ENCODE measurements at regions not wholly inside any gene's neighbourhood (a gene's known extent, or its start where the extent isn't known, plus 50 kb on each side); places are given as distances from the start of the nearest gene placed in this dataset.

- DNase-seq: peak; percentile 1
Observed at GRCh38 chr3:79910337-79910736, 142.5 kb upstream of the ROBO1 start.

DNA sequence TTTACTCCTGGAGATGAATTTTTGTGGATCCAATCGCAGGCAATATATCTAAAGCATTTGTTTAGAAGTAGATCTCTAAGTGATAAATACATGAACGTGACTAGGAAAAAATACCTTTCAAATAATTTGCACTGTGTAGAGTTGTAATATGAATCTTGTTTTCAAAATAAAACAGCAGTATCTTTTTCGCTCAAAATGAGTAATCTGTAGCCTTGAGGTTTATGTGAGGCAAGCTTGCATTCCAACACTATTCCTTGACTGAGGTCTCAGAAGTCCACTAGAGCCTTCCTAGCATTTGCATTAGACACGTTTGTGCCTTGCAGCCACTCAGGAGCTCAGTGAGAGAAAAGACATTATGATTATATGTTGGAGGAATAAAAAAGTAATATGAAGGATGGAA, 138.3 kb upstream of the ROBO1 start:
- DNase-seq: no peak

DNA sequence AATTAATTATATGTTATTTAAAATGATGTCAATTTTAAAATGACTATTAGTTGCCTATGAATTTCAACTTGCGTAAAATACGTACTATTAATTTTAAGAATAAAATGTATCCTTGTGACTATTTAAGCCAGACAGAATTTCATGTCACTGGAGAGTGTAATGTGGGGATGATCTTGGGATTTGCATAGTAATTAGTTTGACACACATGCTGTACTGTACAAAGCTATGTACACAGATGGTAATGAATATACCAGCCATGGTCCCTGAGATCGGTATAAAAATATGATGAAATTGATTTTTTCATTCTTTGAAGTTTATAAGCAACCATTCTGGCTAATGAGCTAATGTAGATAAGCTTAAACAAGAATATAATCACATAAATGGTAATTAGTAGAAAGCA, 134.4 kb upstream of the ROBO1 start:
- no peak for DNase-seq

- DNase-seq: no peak
Observed at GRCh38 chr3:79898907-79899306, 131.1 kb upstream of the ROBO1 start.

GRCh38 chr3:79896086-79896485, 128.3 kb upstream of the ROBO1 start:
- DNase-seq: no peak

DNA sequence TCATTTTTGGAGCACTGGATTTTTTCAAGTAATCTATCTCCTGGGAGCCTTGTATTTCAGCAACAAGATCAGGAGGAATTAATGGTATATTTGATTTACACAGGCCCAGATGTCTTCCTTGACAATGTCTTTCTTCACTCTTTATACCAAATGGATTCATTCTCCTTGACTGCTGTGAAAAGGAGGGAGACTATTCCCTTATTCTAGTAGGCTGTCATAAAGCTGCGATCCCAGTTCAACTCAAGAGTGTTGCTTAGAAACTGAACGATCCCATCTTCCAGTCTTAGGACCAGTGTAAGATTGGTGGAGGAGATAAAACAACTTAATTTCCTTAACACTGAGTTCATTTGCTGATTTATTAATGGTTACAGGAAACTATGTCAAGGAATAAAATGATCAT, 119.4 kb upstream of the ROBO1 start:
- DNase-seq: no peak

DNA sequence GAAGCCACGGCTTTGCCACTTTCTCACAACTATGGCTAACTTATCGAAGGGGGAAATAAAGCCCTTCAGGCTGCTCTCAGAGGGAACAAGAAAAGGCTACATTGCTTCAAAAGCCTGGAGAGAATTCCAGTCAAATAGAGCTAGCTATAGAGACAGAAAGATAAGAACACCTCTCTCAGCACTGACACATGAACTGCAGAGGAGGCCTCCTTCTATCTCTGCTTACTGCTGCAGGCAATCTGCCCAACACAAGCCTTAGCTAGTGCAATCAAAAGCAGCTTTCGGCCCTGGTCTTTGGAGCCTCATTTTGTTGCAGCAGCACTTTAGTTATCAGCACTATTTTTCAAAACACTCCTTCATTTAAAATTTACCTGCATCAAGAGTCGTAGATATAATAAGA, 118.4 kb upstream of the ROBO1 start:
- no peak for DNase-seq

GRCh38 chr3:79885407-79885806, 117.6 kb upstream of the ROBO1 start:
- DNase-seq: peak; percentile 23

DNA sequence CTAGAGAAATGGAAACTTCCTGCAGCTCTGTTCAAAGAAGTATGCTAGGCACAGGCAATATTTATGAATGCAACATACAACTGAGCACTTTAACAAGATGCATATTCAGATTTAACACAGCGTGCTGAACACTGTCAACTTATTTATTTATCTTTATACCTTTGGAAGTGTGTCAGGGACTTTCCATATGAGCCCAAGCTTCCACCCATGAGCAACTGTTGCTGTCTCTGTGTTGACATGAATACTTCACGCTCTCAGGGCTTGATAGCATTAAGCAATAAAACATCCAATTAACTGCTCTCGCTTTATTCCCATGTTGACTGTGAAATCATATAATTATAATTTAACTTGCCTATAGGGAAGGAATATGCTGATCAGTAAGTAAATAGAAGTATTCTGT, 116.6 kb upstream of the ROBO1 start:
- DNase-seq: peak; percentile 19

- no peak for DNase-seq
Observed at GRCh38 chr3:79881431-79881830, 113.6 kb upstream of the ROBO1 start.

DNA sequence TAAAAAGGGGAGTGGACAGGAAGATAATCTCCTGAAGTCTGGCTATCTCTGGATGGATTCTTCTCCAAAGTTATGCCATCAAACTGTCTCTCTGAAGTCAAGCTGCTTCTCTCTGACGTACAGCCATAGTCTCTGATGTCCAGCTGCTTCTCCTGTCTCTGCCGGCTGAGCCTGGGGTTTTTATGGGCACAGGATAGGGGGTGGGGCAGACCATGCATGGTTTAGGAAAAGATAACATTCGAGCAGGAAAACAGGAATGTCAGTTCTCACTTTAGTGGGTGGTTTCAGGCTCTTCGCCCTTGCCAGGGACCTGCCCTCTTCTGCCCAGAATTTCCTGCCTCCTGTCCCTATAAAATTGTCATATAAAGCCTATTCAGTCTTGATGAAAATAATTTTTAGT, 110.9 kb upstream of the ROBO1 start:
- no peak for DNase-seq

GRCh38 chr3:79874646-79875045, 106.8 kb upstream of the ROBO1 start:
- no peak for DNase-seq

GRCh38 chr3:79872483-79872882, 104.7 kb upstream of the ROBO1 start:
- DNase-seq: no peak

DNA sequence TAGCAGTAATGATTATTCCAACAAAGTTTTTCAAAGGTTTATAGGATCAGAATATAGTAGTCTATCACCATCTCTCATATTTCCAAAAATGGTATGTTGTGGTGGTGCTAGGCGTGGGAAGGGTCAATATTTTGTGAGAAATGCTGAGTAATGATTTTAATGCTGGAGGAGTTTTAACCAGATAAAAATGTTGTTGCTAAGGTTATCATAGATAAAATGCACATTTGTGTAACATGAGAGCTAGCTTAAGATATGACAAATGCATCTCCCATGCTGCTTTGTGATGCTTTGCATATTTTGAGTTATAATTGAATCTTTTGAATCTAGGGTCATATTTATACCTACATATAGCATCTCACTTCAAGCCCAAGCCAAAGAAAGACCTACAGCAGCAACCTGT, 103.9 kb upstream of the ROBO1 start:
- no peak for DNase-seq

GRCh38 chr3:79870313-79870620, 102.5 kb upstream of the ROBO1 start:
- no peak for DNase-seq

- no peak for DNase-seq
Observed at GRCh38 chr3:79869461-79870312, 101.9 kb upstream of the ROBO1 start.

DNA sequence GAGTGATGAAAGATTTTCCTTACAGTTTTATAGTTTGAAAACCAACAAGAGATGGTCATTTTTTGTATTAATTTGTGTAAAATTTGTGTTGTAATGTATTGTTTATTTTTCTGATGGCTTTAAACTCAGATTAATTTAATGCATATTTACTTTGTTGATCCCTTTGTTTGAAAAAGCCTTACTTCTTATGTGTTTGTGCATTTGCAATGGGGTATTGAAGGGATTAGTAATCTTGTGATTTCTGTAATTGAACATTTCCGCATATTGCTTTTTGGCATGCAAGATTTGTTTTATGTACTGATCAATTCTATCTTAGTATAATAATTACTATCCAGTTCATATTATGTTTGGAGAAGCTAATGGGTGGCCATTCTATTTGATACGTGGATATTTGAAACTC, 98.4 kb upstream of the ROBO1 start:
- DNase-seq: no peak

DNA sequence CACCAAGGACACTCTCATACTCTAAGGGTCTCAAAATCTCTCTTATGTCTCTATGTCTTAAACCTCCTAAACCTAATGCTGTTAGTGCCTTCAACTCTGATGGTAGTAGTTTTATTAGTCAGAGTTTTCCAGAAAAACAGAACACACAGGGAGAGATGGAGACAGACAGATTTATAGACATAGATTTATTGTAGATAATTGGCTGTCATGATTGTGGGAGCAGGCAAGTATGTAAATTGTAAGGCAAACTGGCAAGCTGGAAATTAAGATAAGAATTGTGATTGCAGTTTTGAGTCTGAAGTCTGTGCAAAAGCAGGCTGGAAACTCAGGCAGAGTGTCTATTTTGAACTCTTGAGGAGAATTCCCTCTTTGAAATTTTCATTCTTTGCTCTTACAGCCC, 96.3 kb upstream of the ROBO1 start:
- DNase-seq: no peak

GRCh38 chr3:79848876-79849275, 81.1 kb upstream of the ROBO1 start:
- no peak for DNase-seq

DNA sequence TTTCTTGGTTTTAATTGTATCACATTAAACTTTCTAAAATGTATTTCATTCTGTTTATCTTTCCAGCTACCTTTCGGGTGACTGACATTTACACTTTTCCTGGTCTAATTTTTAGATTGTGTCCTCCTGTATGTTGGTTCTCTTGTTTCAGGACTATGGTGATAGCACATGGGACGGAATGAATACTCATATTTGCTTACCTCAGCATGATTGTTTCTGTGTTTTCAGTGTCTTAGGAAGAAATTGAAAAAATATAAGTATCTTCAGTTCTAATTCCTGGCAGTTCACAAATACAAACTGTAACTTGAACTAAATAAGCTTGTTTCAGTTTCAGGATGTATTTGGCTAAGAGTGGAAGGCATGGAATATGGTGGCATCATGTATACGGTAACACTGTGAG, 80.1 kb upstream of the ROBO1 start:
- no peak for DNase-seq

DNA sequence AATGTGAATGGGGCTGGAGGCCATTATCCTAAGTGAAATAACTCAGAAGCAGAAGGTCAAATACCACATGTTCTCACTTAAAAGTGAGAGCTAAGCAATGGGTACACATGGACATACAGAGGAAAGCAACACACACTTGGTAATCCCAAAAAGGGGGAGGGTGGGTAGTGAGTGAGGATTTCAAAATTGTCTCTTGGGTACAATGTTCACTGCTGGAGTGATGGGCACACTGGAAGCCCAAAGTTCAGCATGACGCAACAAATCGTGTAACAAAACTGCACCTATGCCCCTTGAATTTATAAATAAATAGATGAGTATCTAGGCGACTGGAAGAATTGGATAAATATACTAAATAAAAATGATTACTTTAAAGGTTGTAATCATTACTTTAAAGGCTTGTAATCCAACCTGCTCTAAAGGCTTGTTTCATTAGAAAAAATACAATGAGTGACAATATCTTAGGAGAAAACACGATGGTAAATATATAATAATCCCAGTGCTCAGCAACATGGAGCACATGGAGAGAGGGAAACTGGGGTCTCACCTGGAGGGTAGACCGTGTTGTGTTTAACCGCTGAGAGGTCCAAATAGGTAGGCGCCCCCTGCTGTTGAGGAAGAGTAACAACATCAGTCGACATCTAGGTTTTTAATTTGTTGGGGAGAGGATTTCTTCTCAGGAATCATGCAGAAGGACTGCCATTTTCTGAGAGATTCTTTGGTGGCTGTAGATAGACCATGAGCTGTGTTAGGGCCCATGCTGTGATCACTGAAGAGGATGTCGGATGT, 78.5 kb upstream of the ROBO1 start:
- peak; percentile 6 for DNase-seq

- no peak for DNase-seq
Observed at GRCh38 chr3:79845546-79845945, 77.7 kb upstream of the ROBO1 start.

GRCh38 chr3:79844176-79844575, 76.4 kb upstream of the ROBO1 start:
- DNase-seq: no peak

- DNase-seq: no peak
Observed at GRCh38 chr3:79843180-79843579, 75.4 kb upstream of the ROBO1 start.

DNA sequence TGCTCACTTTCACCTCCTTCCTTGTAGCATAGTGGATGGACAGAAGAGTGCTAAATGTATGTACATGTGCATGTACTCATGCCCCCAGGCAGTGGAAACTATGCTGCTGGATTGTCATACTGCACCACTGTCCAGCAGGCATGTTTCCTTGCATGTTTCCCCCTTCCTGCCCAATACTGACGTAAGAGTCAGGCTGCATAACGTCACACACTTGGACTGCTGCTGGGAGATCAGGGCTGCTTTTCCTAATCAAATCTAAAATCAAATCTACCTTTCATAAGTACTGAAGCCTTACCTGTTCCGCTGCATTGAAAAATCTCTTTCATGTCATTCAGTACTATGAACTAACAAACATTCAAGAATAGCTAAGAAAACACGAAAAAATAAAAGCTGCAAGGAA, 67.9 kb upstream of the ROBO1 start:
- DNase-seq: no peak
